HL-60 (cell line): ENCODE measurements at regions not wholly inside any gene's neighbourhood (a gene's known extent, or its start where the extent isn't known, plus 50 kb on each side); places are given as distances from the start of the nearest gene placed in this dataset.

Experiments used
- DNase-seq, 2 experiments: peaks; one replicate each; pipeline ENCODE4 v3.0.0-alpha.2; 2010 to 2020; ENCODE audit warnings: low read depth in 1 of 2, low spot score in 1 of 2
- H3K27ac ChIP-seq: fragments of 250-450 bp; sonication (Bioruptor Pico); replicated peaks from 2 replicates; pipeline ENCODE4 v1.5.1; 2020; ENCODE audit warnings: mild to moderate bottlenecking, moderate library complexity
- H3K27me3 ChIP-seq: fragments of 250-450 bp; sonication (Bioruptor Pico); 2 replicates; pipeline ENCODE4 v1.5.1; 2021; ENCODE audit warnings: mild to moderate bottlenecking, moderate library complexity; ENCODE audit not compliant: insufficient read depth, poor library complexity, severe bottlenecking
- H3K4me3 ChIP-seq: replicated peaks from 2 replicates; pipeline ENCODE4 v1.5.1; 2011; ENCODE audit warnings: mild to moderate bottlenecking, control low read depth, low read length; ENCODE audit not compliant: insufficient read depth
- CTCF ChIP-seq: IDR thresholded peaks from one replicate; pipeline ENCODE4 v1.5.1; 2011; ENCODE audit warnings: low read length, control low read depth, inconsistent platforms; ENCODE audit not compliant: insufficient read depth
- GABPA ChIP-seq: IDR thresholded peaks from 2 replicates; pipeline ENCODE4 v1.6.1; 2012; ENCODE audit warnings: low read depth
- POLR2AphosphoS5 ChIP-seq: IDR thresholded peaks from 2 replicates; pipeline ENCODE4 v1.6.1; 2012; ENCODE audit warnings: low read depth
- SPI1 ChIP-seq: IDR thresholded peaks from 2 replicates; pipeline ENCODE4 v1.6.1; 2012; ENCODE audit warnings: low read depth, mild to moderate bottlenecking, borderline replicate concordance
- TF ChIP-seq, protein P1 (sequence below): IDR thresholded peaks from 2 replicates; pipeline ENCODE4 v1.6.1; 2012; ENCODE audit warnings: low read depth; ENCODE audit not compliant: insufficient replicate concordance

GRCh38 chr17:77542011-77542410, 401.2 kb downstream of the SEC14L1 start:
- no peak overlapping the region for H3K27ac ChIP-seq
- H3K27me3 ChIP-seq, result no peaks in the 10 kb centered on the region
- H3K4me3 ChIP-seq, result no peak overlapping the region
- TF ChIP-seq, protein P1, sequence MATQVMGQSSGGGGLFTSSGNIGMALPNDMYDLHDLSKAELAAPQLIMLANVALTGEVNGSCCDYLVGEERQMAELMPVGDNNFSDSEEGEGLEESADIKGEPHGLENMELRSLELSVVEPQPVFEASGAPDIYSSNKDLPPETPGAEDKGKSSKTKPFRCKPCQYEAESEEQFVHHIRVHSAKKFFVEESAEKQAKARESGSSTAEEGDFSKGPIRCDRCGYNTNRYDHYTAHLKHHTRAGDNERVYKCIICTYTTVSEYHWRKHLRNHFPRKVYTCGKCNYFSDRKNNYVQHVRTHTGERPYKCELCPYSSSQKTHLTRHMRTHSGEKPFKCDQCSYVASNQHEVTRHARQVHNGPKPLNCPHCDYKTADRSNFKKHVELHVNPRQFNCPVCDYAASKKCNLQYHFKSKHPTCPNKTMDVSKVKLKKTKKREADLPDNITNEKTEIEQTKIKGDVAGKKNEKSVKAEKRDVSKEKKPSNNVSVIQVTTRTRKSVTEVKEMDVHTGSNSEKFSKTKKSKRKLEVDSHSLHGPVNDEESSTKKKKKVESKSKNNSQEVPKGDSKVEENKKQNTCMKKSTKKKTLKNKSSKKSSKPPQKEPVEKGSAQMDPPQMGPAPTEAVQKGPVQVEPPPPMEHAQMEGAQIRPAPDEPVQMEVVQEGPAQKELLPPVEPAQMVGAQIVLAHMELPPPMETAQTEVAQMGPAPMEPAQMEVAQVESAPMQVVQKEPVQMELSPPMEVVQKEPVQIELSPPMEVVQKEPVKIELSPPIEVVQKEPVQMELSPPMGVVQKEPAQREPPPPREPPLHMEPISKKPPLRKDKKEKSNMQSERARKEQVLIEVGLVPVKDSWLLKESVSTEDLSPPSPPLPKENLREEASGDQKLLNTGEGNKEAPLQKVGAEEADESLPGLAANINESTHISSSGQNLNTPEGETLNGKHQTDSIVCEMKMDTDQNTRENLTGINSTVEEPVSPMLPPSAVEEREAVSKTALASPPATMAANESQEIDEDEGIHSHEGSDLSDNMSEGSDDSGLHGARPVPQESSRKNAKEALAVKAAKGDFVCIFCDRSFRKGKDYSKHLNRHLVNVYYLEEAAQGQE, result no peak
- TF ChIP-seq SPI1 (no peak), POLR2AphosphoS5 (no peak), CTCF (no peak), GABPA (no peak)
- no peak for DNase-seq

DNA sequence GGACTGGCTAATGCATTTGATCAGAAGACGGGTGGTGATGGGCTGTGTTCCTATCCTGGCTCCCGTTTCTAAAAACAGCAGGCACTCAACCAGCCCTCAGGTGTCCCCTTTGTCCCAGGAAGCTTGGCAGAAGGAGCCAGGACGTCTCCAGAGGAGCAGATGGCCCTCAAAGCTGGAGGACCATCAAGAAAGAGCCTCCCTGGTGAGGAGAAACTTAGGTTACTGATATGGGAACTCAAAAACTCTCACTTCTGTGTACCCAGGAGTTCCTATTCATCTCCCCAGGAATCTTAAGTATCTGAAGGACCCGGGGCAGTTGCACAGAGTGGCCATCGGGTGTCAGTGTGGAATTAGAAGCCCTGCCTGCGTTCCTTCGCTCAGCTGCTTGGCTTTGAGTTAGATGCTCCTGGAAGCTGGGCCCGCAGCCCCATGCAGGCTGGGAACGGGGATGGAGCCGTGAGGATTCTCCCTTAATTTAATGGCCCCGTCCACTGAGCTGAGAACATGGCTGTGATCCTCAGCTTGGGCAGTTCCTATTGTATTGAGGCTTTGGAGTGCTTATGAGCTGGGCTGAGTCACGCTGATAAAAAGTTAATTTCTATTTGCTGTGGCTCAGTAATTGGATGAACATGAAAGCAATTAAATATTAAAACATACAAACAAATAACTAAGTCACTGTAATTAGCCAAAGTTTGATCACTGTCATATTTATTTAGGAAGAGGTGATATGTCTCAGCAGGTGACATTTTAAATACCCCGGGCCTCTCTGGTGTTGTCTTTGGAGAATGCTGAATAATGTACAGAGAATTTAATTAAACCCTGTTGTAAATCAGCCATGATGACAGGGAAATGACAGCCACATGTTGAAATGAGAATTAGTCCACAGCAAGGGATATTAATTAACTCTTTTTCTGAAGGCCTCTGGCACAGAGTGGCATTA, 402.1 kb downstream of the SEC14L1 start:
- peak in 1 of 2 experiments; percentile 61 for DNase-seq
- Histone ChIP-seq H3K4me3 (no peak overlapping the region), H3K27me3 (no peaks in the 10 kb centered on the region), H3K27ac (no peak overlapping the region)
- peak; percentile 85 for TF ChIP-seq CTCF
- TF ChIP-seq POLR2AphosphoS5, result no peak

- DNase-seq, result no peak
- H3K4me3 ChIP-seq, result no peak overlapping the region
- H3K27me3 ChIP-seq, result no peaks in the 10 kb centered on the region
- TF ChIP-seq, protein P1, result no peak
- TF ChIP-seq GABPA (no peak), SPI1 (no peak), CTCF (no peak), POLR2AphosphoS5 (no peak)
- no peak overlapping the region for H3K27ac ChIP-seq
These were observed 403.0 kb downstream of the SEC14L1 start for GRCh38 chr17:77543801-77544200.
